ENCODE measurements at regions not wholly inside any gene's neighbourhood (a gene's known extent, or its start where the extent isn't known, plus 50 kb on each side); places are given as distances from the start of the nearest gene placed in this dataset.

DNA sequence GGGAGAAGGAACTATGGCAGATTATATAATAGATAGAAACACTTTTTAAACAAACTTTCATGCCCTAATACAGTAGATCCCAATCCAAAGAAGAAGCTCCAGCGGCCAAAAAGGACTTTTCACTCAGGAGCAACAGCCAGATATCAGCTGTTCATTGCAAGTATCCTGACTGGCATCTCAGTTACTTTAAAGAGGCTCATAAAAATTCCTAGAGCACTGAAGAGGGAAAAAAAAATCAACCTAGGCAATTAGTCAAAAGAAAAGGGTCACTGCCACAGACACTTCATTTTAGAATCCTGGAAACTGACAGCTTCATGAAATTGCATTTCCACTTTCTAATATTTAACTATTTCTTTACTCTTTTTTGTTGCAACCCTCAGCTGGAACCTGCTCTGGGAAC lies 170.6 kb upstream of the SOX6 start:
- TF ChIP-seq, protein P1, sequence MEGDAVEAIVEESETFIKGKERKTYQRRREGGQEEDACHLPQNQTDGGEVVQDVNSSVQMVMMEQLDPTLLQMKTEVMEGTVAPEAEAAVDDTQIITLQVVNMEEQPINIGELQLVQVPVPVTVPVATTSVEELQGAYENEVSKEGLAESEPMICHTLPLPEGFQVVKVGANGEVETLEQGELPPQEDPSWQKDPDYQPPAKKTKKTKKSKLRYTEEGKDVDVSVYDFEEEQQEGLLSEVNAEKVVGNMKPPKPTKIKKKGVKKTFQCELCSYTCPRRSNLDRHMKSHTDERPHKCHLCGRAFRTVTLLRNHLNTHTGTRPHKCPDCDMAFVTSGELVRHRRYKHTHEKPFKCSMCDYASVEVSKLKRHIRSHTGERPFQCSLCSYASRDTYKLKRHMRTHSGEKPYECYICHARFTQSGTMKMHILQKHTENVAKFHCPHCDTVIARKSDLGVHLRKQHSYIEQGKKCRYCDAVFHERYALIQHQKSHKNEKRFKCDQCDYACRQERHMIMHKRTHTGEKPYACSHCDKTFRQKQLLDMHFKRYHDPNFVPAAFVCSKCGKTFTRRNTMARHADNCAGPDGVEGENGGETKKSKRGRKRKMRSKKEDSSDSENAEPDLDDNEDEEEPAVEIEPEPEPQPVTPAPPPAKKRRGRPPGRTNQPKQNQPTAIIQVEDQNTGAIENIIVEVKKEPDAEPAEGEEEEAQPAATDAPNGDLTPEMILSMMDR (IDR thresholded peaks at IDR 0.05) = no peak
- no peak for TF ChIP-seq POLR2A (IDR thresholded peaks at IDR 0.05; ENCODE audit: low read length)
- TF ChIP-seq CHD2 (IDR thresholded peaks at IDR 0.05; ENCODE audit: low read length, partially characterized antibody) = no peak
- no peak for TF ChIP-seq JUNB (IDR thresholded peaks at IDR 0.05)
- no peak for TF ChIP-seq EP300 (IDR thresholded peaks at IDR 0.05)
- no peak for TF ChIP-seq NR3C1 (IDR thresholded peaks at IDR 0.05)
- TF ChIP-seq, protein P2, sequence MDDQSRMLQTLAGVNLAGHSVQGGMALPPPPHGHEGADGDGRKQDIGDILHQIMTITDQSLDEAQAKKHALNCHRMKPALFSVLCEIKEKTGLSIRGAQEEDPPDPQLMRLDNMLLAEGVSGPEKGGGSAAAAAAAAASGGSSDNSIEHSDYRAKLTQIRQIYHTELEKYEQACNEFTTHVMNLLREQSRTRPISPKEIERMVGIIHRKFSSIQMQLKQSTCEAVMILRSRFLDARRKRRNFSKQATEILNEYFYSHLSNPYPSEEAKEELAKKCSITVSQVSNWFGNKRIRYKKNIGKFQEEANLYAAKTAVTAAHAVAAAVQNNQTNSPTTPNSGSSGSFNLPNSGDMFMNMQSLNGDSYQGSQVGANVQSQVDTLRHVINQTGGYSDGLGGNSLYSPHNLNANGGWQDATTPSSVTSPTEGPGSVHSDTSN (IDR thresholded peaks at IDR 0.05) = no peak
- TF ChIP-seq, protein P3, sequence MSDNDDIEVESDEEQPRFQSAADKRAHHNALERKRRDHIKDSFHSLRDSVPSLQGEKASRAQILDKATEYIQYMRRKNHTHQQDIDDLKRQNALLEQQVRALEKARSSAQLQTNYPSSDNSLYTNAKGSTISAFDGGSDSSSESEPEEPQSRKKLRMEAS (IDR thresholded peaks at IDR 0.05) = no peak
- TF ChIP-seq MAFK (IDR thresholded peaks at IDR 0.05; ENCODE audit: partially characterized antibody) = no peak
- TF ChIP-seq SMC3 (IDR thresholded peaks at IDR 0.05) = no peak
- TF ChIP-seq ZFP36 (IDR thresholded peaks at IDR 0.05; ENCODE audit: borderline replicate concordance, partially characterized antibody) = no peak

Measured in A549 (cell line).